ENCODE measurements at regions not wholly inside any gene's neighbourhood (a gene's known extent, or its start where the extent isn't known, plus 50 kb on each side); places are given as distances from the start of the nearest gene placed in this dataset.

DNA sequence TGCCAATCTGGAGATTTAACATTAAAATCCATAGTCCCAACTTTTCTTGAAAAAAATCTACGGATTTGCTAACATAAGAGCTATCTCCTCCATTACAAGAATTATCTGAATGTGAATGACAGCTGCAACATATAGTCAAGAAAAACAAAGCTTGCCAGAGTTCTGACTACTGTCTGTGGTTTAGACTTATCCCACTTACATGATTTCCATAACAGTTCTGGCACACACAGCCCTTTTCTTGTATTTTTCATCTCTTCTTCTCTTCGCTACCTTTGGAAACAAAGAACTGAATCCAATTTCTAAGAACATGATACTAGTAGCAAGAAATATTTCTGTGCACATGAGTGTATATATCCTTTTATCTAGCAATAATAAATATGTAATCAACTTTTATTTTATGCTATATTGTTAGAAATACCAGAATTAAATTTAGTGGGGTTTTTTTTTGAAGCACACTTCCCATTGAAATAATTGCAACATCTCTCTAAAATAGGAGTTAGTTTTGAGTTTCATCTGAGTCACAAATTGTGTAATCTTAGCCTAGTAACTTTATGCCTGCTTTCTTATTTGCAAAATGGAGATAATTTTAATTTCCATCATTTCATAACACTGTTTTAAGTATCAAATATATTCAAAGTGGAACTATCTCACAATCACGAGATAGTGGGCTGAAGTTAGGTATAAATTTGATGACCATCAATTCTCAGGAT lies 1217.6 kb downstream of the JRKL start:
- H3K4me1 ChIP-seq (ENCODE audit: control insufficient read depth, low read length), result no peaks in the 10 kb centered on the region
- H3F3A ChIP-seq (ENCODE audit: control insufficient read depth, insufficient read depth), result no peaks in the 10 kb centered on the region
- TF ChIP-seq CTCF (IDR thresholded peaks at IDR 0.05; ENCODE audit: low read depth, low read length, poor library complexity, severe bottlenecking) (no peak), EZH2phosphoT487 (IDR thresholded peaks at IDR 0.05; ENCODE audit: borderline replicate concordance, low read length) (no peak)
- H3K4me3 ChIP-seq (ENCODE audit: low read length), result no peak overlapping the region
- no peaks in the 10 kb centered on the region for H3K27me3 ChIP-seq (ENCODE audit: control insufficient read depth, low read length)
- H3K9me3 ChIP-seq (ENCODE audit: control insufficient read depth, insufficient read depth, low read length), result no peaks in the 10 kb centered on the region; the same call in 1 of the 2 replicates
- no peaks in the 10 kb centered on the region for H4K20me1 ChIP-seq (ENCODE audit: control insufficient read depth, insufficient read depth, low read depth, low read length)
- no peaks in the 10 kb centered on the region for H3K9me2 ChIP-seq (replicated peaks; ENCODE audit: control insufficient read depth, low read length)
- H3K4me2 ChIP-seq (ENCODE audit: low read length), result no peak overlapping the region
- H3K27ac ChIP-seq (ENCODE audit: low read depth, low read length), result no peak overlapping the region
- H3K79me2 ChIP-seq (ENCODE audit: control insufficient read depth, low read length), result no peaks in the 10 kb centered on the region
- no peaks in the 10 kb centered on the region for H3K36me3 ChIP-seq (ENCODE audit: control insufficient read depth, low read length)

DNA sequence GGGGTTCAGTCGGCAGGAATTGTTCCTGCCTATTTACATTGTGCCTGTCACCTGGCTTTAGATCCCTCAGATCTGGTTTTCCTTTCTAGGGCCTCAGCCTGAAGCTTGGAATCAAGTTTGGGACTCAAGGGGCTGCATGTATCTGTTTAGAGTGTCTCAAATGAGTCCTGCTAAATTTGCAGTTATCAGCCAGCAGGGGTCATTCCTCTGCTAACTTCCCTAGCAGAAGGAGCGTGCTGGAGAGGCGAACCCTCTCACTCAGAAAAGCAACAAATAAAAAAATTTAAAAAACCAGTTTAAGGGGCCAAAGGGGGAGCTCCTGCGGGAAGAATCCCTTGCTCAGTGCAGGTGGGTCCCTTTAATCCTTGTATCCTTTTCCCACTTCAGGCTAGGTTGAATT lies 1220.2 kb downstream of the JRKL start:
- Histone ChIP-seq H3K9me2 (replicated peaks; ENCODE audit: control insufficient read depth, low read length) (no peaks in the 10 kb centered on the region), H3K9me3 (ENCODE audit: control insufficient read depth, insufficient read depth, low read length) (no peaks in the 10 kb centered on the region; the same call in 1 of the 2 replicates), H3K36me3 (ENCODE audit: control insufficient read depth, low read length) (no peaks in the 10 kb centered on the region), H4K20me1 (ENCODE audit: control insufficient read depth, insufficient read depth, low read depth, low read length) (no peaks in the 10 kb centered on the region), H3K27me3 (ENCODE audit: control insufficient read depth, low read length) (no peaks in the 10 kb centered on the region), H3K4me3 (ENCODE audit: low read length) (no peak overlapping the region), H3K27ac (ENCODE audit: low read depth, low read length) (no peak overlapping the region), H3K4me1 (ENCODE audit: control insufficient read depth, low read length) (no peaks in the 10 kb centered on the region), H3K79me2 (ENCODE audit: control insufficient read depth, low read length) (no peaks in the 10 kb centered on the region), H3F3A (ENCODE audit: control insufficient read depth, insufficient read depth) (no peaks in the 10 kb centered on the region), H3K4me2 (ENCODE audit: low read length) (no peak overlapping the region)
- no peak for TF ChIP-seq EZH2phosphoT487 (IDR thresholded peaks at IDR 0.05; ENCODE audit: borderline replicate concordance, low read length)
- TF ChIP-seq CTCF (IDR thresholded peaks at IDR 0.05; ENCODE audit: low read depth, low read length, poor library complexity, severe bottlenecking), result no peak

DNA sequence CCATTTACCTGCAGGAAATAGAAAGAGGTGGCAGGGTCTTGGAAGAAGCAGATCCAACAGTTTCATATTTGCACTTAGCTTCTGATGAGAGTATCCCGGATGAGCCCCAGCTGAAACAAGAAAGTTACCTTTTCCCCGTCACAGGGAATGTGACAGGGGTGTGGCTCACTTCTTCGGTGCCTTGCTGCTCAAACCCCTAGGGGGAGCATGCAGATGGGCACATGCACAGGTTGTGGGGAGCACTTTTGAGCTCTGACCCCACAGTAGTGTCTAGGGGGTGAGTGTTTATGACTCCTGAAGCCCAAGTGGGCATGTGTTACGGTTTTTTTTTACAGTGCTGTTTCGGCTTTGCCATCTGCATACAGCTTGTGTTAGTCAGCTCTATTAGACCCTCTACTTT lies 1221.0 kb downstream of the JRKL start:
- TF ChIP-seq EZH2phosphoT487 (IDR thresholded peaks at IDR 0.05; ENCODE audit: borderline replicate concordance, low read length) (no peak), CTCF (IDR thresholded peaks at IDR 0.05; ENCODE audit: low read depth, low read length, poor library complexity, severe bottlenecking) (no peak)
- Histone ChIP-seq H3K4me2 (ENCODE audit: low read length) (no peak overlapping the region), H3K27ac (ENCODE audit: low read depth, low read length) (no peak overlapping the region), H3K79me2 (ENCODE audit: control insufficient read depth, low read length) (no peaks in the 10 kb centered on the region), H3K9me2 (replicated peaks; ENCODE audit: control insufficient read depth, low read length) (no peaks in the 10 kb centered on the region), H3F3A (ENCODE audit: control insufficient read depth, insufficient read depth) (no peaks in the 10 kb centered on the region), H3K9me3 (ENCODE audit: control insufficient read depth, insufficient read depth, low read length) (no peaks in the 10 kb centered on the region; the same call in 1 of the 2 replicates), H4K20me1 (ENCODE audit: control insufficient read depth, insufficient read depth, low read depth, low read length) (no peaks in the 10 kb centered on the region), H3K4me1 (ENCODE audit: control insufficient read depth, low read length) (no peaks in the 10 kb centered on the region), H3K36me3 (ENCODE audit: control insufficient read depth, low read length) (no peaks in the 10 kb centered on the region), H3K4me3 (ENCODE audit: low read length) (no peak overlapping the region), H3K27me3 (ENCODE audit: control insufficient read depth, low read length) (no peaks in the 10 kb centered on the region)
